Psoas muscle (tissue), 7 donors: ENCODE measurements at regions not wholly inside any gene's neighbourhood (a gene's known extent, or its start where the extent isn't known, plus 50 kb on each side); places are given as distances from the start of the nearest gene placed in this dataset.
"Not testable (repeated sequence)": the region's sequence is repeated elsewhere in the genome, so short reads cannot be mapped to it uniquely, and the experiment has no call there.

ENCODE experiments used
- ATAC-seq, 4 donors: fragments of 200-7000 bp; cut with Tn5 transposase; one replicate each; pipeline ENCODE4 v1.9.1; 2020; ENCODE audit warnings: moderate library complexity in 3 of 4, mild to moderate bottlenecking in 2 of 4
- DNase-seq, 2 donors: peaks; one replicate each; pipeline ENCODE4 v3.0.0-alpha.2; 2020
- H3K27ac ChIP-seq: fragments of 200-600 bp; one replicate; pipeline ENCODE4 v1.8.0; 2022
- H3K27me3 ChIP-seq, 3 donors: fragments of 200-600 bp in 1 of 3; one replicate each; pipeline versions ENCODE4 v1.6.1 to v1.8.0; 2013 to 2022; ENCODE audit warnings: low read length in 2 of 3, mild to moderate bottlenecking in 2 of 3, moderate library complexity in 1 of 3; ENCODE audit not compliant: insufficient read depth in 3 of 3
- H3K36me3 ChIP-seq, 2 donors: fragments of 200-600 bp in 1 of 2; one replicate each; pipeline versions ENCODE4 v1.6.1 to v1.8.0; 2013 to 2022; ENCODE audit warnings: low read depth in 1 of 2, mild to moderate bottlenecking in 1 of 2, moderate library complexity in 1 of 2; ENCODE audit not compliant: insufficient read depth in 1 of 2
- H3K4me1 ChIP-seq: fragments of 200-600 bp; one replicate; pipeline ENCODE4 v1.8.0; 2022
- H3K4me3 ChIP-seq: fragments of 200-600 bp; one replicate; pipeline ENCODE4 v1.8.0; 2022; ENCODE audit warnings: mild to moderate bottlenecking
- H3K9me3 ChIP-seq: fragments of 200-600 bp; one replicate; pipeline ENCODE4 v1.8.0; 2022
- CTCF ChIP-seq: fragments of 200-600 bp; IDR thresholded peaks from one replicate; pipeline ENCODE4 v1.8.0; 2022; ENCODE audit warnings: antibody characterized with exemption
- WGBS, 3 donors: extraction: QIAGEN DNeasy Blood & Tissue Kit; methylation state at CpG; one replicate each; pipeline versions ENCODE4 v1.1.6 to v1.1.7; 2013; 5-methylcytosine and 5-hydroxymethylcytosine counted together
- intact Hi-C, 2 donors: fragments of 100-400 bp; cut with DNase I; formaldehyde crosslinking; loops; one replicate each; pipeline versions ENCODE4 v1.11.0 to v1.14.2; 2022
- donor health status: healthy with polysubstance abuse.
- donor health status: DM: no; HTN: no; CAD: no; lungs with moderate emphysema.
- donor health status: Bipolar disorder and iron deficiency.
- donor health status: healthy.
- donor health status: DM: yes; HTN: yes; CAD: no.
- donor health status: DM: no; HTN: no; CAD: no.
- donor health status: DM: yes; HTN: yes; CAD: no.

- ATAC-seq: no peak
- intact Hi-C loops: no loop called here
Observed at GRCh38 chr7:68892236-68892635, 706.0 kb upstream of the AUTS2 start.

GRCh38 chr7:68893411-68893810 lies 704.9 kb upstream of the AUTS2 start:
- Histone ChIP-seq H3K27ac (no peak overlapping the region), H3K4me1 (no peaks in the 10 kb centered on the region), H3K27me3 (no peaks in the 10 kb centered on the region), H3K4me3 (no peak overlapping the region), H3K9me3 (no peaks in the 10 kb centered on the region), H3K36me3 (no peaks in the 10 kb centered on the region)
- no peak for TF ChIP-seq CTCF
- 21 to 23% (median 22%) methylated on average over 4 of the region's 4 CpGs for WGBS, 3 donors
- ATAC-seq: no peak
- intact Hi-C loops: no loop called here
- DNase-seq: no peak

More at GRCh38 chr7:68892236-68892635, 706.0 kb upstream of the AUTS2 start:
- 83 to 88% (median 85%) methylated on average over 3 of the region's 3 CpGs for WGBS, 3 donors
- no peak for DNase-seq
- H3K27me3 ChIP-seq: no peaks in the 10 kb centered on the region
- H3K9me3 ChIP-seq: no peaks in the 10 kb centered on the region
- TF ChIP-seq CTCF: no peak
- no peak overlapping the region for H3K4me3 ChIP-seq
- H3K36me3 ChIP-seq: no peaks in the 10 kb centered on the region
- no peak overlapping the region for H3K27ac ChIP-seq
- H3K4me1 ChIP-seq: no peaks in the 10 kb centered on the region

GRCh38 chr7:68899156-68899555 lies 699.1 kb upstream of the AUTS2 start:
- 64 to 71% (median 66%) methylated on average over 6 of the region's 6 CpGs for WGBS, 3 donors
- DNase-seq, H3K4me1 ChIP-seq, H3K27ac ChIP-seq, H3K4me3 ChIP-seq, H3K36me3 ChIP-seq, ATAC-seq, intact Hi-C loops, H3K9me3 ChIP-seq, H3K27me3 ChIP-seq: not testable (repeated sequence)

GRCh38 chr7:68900096-68900495 lies 698.2 kb upstream of the AUTS2 start:
- DNase-seq (no peak), ATAC-seq (no peak)
- Histone ChIP-seq H3K4me3 (no peak overlapping the region), H3K27me3 (no peaks in the 10 kb centered on the region), H3K9me3 (peaks cover 6% of the 10 kb centered on the region), H3K36me3 (no peaks in the 10 kb centered on the region), H3K4me1 (no peaks in the 10 kb centered on the region), H3K27ac (no peak overlapping the region)
- TF ChIP-seq CTCF: no peak
- 79 to 81% (median 80%) methylated on average over 9 of the region's 9 CpGs for WGBS, 3 donors
- intact Hi-C loops: no loop called here

GRCh38 chr7:68904630-68905029 lies 693.6 kb upstream of the AUTS2 start:
- Histone ChIP-seq H3K9me3 (peaks cover 6% of the 10 kb centered on the region), H3K4me1 (no peaks in the 10 kb centered on the region), H3K27ac (no peak overlapping the region), H3K36me3 (no peaks in the 10 kb centered on the region), H3K4me3 (no peak overlapping the region), H3K27me3 (no peaks in the 10 kb centered on the region)
- DNase-seq: no peak
- no peak for ATAC-seq
- WGBS, 3 donors: 70 to 74% (median 71%) methylated on average over 3 of the region's 3 CpGs
- no peak for TF ChIP-seq CTCF
- intact Hi-C loops: no loop called here
